Progenitor cell of endocrine pancreas (in vitro differentiated cells): ENCODE measurements at regions not wholly inside any gene's neighbourhood (a gene's known extent, or its start where the extent isn't known, plus 50 kb on each side); places are given as distances from the start of the nearest gene placed in this dataset.

ENCODE experiments used
- DNase-seq: peaks from one replicate; pipeline ENCODE4 v3.0.0; 2021; ENCODE audit warnings: low spot score; ENCODE audit not compliant: unreplicated experiment
- H3K27ac Mint-ChIP-seq: 2 replicates; pipeline ENCODE4 v1.8.0; 2021; ENCODE audit warnings: mild to moderate bottlenecking, moderate library complexity, mixed read lengths
- H3K27me3 Mint-ChIP-seq: 2 replicates; pipeline ENCODE4 v1.8.0; 2021; ENCODE audit warnings: mixed read lengths
- H3K36me3 Mint-ChIP-seq: 2 replicates; pipeline ENCODE4 v1.8.0; 2022; ENCODE audit warnings: mixed read lengths; ENCODE audit not compliant: insufficient read depth
- H3K4me1 Mint-ChIP-seq: 2 replicates; pipeline ENCODE4 v1.8.0; 2021; ENCODE audit warnings: low read depth, mixed read lengths
- H3K4me3 Mint-ChIP-seq: 2 replicates; pipeline ENCODE4 v1.8.0; 2021; ENCODE audit warnings: low read depth, mild to moderate bottlenecking, moderate library complexity, mixed read lengths
- H3K9me3 Mint-ChIP-seq: 2 replicates; pipeline ENCODE4 v1.8.0; 2021; ENCODE audit warnings: low read depth, mixed read lengths
- TF ChIP-seq, protein P1 (sequence below): fragments of 200-600 bp; sonication (generic); IDR thresholded peaks from one replicate; pipeline ENCODE4 v1.5.0; 2021; ENCODE audit warnings: antibody characterized with exemption, mild to moderate bottlenecking; ENCODE audit not compliant: unreplicated experiment

DNA sequence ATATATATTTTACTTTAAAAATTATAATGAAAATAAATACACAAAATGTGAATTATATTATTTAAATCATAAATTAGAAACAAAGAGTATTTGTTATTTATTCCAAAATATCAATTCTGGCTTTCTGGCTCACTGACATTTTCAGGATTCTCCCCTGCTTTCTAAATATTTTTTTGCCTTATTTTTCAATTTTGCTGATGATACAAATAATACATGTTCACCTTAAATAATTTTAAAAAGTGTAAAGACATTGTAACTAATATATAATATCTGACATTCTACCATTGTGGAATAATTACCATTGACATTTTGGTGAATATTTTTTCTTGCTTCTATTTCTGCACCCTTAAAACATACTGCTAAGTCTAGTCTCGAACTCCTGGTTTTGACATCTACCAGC, 325.9 kb upstream of the CBLB start:
- DNase-seq = no peak
- Mint-ChIP-seq H3K36me3 (no peaks in the 10 kb centered on the region), H3K27me3 (no peaks in the 10 kb centered on the region), H3K4me1 (no peaks in the 10 kb centered on the region), H3K9me3 (peaks cover 7% of the 10 kb centered on the region), H3K4me3 (no peak overlapping the region), H3K27ac (no peak overlapping the region)
- TF ChIP-seq, protein P1, sequence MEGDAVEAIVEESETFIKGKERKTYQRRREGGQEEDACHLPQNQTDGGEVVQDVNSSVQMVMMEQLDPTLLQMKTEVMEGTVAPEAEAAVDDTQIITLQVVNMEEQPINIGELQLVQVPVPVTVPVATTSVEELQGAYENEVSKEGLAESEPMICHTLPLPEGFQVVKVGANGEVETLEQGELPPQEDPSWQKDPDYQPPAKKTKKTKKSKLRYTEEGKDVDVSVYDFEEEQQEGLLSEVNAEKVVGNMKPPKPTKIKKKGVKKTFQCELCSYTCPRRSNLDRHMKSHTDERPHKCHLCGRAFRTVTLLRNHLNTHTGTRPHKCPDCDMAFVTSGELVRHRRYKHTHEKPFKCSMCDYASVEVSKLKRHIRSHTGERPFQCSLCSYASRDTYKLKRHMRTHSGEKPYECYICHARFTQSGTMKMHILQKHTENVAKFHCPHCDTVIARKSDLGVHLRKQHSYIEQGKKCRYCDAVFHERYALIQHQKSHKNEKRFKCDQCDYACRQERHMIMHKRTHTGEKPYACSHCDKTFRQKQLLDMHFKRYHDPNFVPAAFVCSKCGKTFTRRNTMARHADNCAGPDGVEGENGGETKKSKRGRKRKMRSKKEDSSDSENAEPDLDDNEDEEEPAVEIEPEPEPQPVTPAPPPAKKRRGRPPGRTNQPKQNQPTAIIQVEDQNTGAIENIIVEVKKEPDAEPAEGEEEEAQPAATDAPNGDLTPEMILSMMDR = no peak

DNA sequence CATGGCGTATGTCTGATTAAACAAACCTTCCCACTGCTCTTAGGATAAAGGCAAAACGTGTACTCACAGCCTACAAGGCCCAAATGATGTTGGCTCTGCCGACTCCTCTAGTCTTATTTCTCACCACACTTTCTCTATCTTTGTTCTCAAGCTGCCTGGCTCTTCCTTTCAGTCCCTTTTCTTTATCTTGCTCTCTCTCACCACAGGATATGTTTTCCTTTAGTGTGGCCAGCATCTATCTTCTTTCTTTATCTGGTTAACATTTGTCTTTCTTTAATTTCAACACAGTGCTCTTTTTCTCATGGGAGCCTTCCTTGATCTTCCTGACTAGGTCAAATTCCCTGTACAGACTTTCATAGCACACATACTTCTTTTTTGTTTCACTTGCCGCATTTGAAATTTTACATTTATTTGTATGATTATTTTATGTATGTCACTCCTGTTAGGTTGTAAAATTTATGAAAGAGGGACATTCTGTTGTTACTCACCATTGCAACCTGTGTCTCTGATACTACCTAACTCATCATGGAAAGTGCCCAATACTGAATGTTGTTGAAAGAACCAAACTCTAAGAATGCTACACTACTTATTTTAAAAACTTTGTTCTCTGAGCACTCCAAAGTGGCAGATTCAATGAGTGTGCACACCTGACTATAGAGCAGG, 328.9 kb upstream of the CBLB start:
- Mint-ChIP-seq H3K27ac (no peak overlapping the region), H3K9me3 (peaks cover 7% of the 10 kb centered on the region), H3K4me3 (no peak overlapping the region), H3K4me1 (no peaks in the 10 kb centered on the region), H3K36me3 (no peaks in the 10 kb centered on the region), H3K27me3 (no peaks in the 10 kb centered on the region)
- DNase-seq = no peak
- TF ChIP-seq, protein P1 = no peak

GRCh38 chr3:106204160-106204868, 335.5 kb upstream of the CBLB start:
- TF ChIP-seq, protein P1 = no peak
- Mint-ChIP-seq H3K4me3 (no peak overlapping the region), H3K9me3 (no peaks in the 10 kb centered on the region), H3K27ac (no peak overlapping the region), H3K4me1 (no peaks in the 10 kb centered on the region), H3K36me3 (peaks cover 1% of the 10 kb centered on the region), H3K27me3 (no peaks in the 10 kb centered on the region)
- no peak for DNase-seq

DNA sequence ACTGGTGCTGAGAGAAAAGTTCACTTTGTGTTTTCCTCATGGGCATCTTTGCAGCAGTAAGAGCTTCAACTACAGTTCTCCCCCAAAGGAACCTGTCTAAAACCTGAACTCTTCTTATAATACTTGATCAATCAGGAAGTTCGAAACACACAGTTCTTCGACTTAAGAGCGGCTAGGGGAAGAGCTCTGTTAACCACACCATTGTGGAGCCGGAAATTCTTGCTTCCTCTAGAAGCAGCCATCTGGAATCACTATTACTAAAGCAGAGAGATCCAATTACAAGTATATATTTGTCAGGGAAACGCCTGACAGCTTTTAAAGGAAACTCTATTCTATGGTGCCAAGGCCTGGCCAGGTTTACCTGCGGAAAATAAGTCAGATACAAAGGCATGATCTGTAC, 337.3 kb upstream of the CBLB start:
- Mint-ChIP-seq H3K36me3 (peaks cover 1% of the 10 kb centered on the region), H3K9me3 (no peaks in the 10 kb centered on the region), H3K4me1 (no peaks in the 10 kb centered on the region), H3K4me3 (no peak overlapping the region), H3K27ac (no peak overlapping the region), H3K27me3 (no peaks in the 10 kb centered on the region)
- DNase-seq = no peak
- TF ChIP-seq, protein P1 = no peak

- Mint-ChIP-seq H3K36me3 (peaks cover 1% of the 10 kb centered on the region), H3K9me3 (no peaks in the 10 kb centered on the region), H3K4me3 (no peak overlapping the region), H3K27ac (no peak overlapping the region), H3K4me1 (no peaks in the 10 kb centered on the region), H3K27me3 (no peaks in the 10 kb centered on the region)
- no peak for DNase-seq
- TF ChIP-seq, protein P1 = no peak
These were observed 337.8 kb upstream of the CBLB start for GRCh38 chr3:106206613-106207012.
